HG03432 (cell line): ENCODE measurements at regions not wholly inside any gene's neighbourhood (a gene's known extent, or its start where the extent isn't known, plus 50 kb on each side); places are given as distances from the start of the nearest gene placed in this dataset.
A peak's percentile ranks its signal among the peaks of the same experiment; 100 is the strongest.
"Not testable (repeated sequence)": the region's sequence is repeated elsewhere in the genome, so short reads cannot be mapped to it uniquely, and the experiment has no call there.

Experiments
- ATAC-seq: cut with Tn5 transposase; IDR thresholded peaks from one replicate; pipeline ENCODE4 v1.9.1; 2021; ENCODE audit warnings: mild to moderate bottlenecking, moderate library complexity; ENCODE audit not compliant: unreplicated experiment

DNA sequence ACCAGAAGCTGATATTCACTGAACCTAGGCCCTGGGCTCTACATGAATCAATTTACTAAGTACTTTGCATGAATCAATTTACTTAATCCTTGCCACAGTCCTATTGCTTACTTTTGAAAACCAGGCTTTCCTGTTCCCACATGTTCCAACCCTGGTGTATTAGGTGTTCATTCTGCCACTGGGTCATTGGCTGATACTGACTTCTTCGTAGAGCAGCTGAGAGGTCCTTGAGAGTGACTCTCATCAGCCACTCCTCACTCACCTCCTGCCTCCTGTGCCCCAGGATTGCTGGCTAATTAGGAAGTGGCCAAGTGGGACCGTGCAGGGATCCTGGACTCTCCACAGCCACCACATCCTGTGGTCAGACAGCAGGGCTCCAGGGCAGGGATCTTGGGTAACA is 109.5 kb upstream of the CXorf66 start:
- ATAC-seq, result not testable (repeated sequence)

DNA sequence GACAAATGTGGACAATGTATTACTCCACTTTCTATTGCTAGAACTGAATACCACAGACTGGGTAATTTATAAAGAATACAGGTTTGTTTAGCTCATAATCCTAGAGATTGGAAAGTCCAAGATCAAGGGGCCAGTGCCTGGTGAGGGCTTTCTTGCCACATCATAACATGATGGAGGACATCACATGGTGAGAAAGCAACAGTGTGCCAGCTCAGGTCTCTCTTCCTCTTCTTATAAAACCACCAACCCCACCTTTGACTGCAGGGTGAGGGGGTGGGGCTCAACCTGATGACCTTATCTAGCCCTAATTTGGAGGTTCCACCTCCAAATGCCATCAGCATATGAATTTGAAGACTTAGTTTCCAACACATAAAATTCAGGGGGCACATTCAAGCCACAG is 105.7 kb upstream of the CXorf66 start:
- no peak for ATAC-seq

DNA sequence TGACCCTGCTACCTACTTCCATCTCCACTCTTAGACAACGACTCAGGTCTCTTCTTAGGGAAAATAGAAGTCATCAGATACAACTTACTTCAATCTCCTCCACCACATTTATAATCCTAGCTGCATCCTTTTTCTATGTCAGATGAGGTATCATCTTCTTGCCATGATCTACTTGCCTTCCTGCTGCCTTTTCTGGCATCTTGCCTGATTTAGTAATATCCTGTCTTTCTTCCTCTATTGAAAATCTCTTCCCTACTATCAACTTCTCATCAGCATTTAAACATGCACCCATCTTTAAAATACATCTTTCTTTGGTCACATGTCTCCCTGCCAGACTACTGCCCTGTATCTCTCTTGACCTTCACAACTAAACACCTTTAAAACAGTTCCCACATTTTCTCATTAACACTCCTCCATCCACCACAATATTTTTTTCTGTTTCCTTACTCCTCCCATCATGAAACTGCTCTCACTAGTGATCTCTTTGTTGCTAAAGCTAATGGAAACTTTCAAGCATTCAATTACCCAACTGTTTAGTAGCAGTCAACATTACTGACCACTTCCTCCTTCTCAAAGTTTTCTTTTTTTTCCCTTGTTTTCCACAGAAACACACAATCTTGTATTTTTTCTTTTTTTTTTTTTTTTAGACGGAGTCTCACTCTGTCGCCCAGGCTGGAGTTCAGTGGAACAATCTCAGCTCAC is 100.8 kb upstream of the CXorf66 start:
- ATAC-seq, result no peak

DNA sequence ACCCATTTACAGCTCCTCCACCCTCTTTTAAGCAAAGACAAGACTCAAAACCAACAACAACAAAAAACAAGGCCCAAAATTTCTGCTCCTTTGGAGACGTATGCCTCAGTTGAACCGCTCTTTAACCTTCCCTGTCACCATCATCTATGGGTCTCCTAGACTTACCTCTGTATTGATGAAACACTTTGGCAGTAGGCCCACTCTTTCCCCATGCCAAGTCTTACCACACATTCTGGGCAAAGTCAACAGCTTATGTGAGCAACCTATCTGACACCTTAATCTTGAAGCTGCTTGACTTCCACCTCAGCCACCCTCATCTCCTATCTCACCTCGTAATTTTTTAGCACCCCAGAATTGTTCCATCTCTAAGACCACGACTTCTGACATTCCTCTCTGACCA is 99.7 kb upstream of the CXorf66 start:
- no peak for ATAC-seq

DNA sequence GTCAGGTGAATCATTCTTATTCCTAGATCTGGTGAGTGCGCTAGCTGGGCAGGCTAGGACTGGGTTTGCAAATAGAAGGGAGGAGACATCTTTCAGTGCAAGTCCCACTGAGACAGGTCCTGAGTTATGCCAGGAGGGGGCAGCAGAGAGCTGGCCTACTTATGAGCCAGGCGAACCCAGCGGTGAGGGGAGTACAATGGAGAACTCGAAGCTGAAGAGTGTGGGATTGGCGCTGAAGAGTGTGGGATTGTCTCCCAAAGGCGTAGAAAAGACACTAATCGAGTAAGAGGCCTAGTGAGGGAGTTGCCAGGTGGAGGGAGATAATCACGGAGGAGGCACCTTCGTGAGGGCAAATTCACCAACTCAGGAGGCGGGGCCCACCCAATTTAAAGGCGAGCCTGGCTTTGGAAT is 91.7 kb upstream of the CXorf66 start:
- peak; percentile 97 for ATAC-seq

DNA sequence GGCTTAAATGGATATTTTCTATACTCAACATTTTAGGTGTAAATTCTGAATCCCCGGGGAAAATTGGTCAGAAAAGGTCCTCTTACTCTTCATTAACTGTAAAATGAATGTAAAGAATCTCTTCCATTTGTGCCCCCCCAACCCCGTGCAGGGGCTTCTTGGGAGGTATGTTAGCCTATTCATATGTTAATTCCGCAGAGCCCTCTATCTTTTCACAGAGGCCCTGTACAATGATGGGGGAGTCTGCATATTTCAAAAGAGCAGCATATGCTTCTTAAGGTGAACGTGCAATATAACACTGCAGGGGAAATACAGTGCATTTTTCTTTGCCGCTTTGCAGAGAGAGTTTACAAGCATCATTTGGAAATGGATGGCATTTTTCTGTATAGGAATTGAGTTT is 88.5 kb upstream of the CXorf66 start:
- no peak for ATAC-seq

DNA sequence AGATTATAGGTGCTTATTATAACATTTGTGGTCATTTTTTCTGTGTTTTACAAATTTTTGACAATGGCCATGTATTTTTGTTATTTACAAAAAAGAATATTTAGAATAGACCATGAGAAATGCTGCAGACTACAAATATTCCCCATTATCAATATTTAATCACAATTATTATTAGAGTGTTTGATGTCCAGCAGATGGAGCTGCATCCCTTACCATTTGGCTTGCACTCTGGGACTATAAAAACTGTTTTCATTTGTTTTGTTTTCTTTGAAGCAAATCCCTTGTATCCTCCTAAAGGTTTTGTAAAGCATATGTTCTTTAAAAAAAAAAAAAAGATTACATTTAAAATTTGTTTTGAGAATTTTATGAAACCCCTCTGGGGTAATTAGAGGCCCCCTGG is 85.6 kb upstream of the CXorf66 start:
- no peak for ATAC-seq

DNA sequence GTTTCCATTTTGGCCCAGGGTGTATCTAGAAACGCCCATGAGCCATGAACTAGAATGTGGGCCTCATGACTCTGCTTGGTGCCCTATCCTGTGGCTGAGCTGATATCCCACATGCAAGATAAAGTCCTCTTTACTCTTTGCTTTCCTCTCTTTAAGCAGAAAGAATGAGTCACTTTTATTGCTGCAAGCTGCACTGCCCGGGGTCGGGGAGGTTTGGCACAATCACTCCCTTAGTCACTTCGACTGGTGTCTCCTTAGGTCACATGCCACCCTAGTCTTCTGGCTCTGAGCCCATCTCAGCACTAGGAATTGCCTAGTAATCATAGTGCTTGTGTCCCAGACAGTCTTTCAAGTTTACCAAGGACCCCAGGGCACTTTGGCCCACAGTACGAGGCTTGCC is 75.1 kb upstream of the CXorf66 start:
- no peak for ATAC-seq

DNA sequence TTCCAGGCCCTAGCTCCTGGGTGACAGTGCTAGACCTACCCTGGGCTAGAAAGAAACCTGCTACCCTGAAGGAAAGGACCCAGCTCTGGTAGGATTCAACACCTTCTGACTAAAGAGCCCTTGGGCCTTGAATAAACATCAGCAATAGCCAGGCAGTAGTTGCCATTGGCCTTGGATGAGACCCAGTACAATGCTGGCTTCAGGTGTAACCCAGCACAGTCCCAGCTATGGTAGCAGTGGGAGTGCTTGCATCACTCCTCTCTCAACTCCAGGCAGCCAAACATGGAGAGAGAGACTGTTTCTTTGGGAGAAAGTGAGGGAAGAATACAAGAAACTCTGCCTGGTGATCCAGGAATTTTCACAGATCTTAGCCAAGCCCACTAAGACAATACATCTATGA is 73.5 kb upstream of the CXorf66 start:
- ATAC-seq, result no peak

DNA sequence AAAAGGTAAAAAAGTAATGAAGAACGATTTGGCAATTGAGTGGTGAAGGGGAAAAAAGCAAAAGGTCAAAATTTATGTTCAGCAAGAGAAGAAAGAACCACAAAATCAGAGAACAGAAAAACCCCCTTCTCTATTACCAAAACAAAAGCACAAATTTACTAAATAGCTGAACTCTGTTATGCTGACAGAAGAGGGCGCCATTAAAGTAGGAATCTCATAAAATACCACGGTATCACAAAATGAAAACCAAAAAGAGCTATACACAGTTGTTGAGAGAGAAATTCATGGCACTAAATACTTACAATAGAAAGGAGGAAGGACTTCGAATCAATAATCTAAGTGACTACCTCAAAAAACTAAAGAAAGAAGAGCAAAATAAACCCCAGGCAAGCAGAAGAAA is 69.6 kb upstream of the CXorf66 start:
- no peak for ATAC-seq

DNA sequence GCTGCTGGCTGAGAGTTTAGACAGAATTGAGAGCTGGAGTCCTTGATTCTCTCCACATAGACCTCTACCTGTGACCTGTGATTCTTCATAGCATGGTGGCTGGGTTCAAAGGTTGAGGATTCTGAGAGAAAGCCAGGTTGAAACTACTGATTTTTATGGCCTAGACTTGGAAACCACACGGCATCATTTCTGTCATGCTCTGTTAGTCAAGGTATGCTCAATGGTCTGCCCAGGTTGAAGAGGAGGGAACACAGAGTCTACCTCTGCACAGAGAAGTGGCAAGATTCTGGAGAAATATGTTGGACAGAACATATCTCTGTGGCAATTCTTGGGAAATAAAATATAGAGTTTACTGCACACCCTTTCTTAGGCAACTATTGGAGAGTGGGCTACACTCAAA is 57.2 kb upstream of the CXorf66 start:
- no peak for ATAC-seq

DNA sequence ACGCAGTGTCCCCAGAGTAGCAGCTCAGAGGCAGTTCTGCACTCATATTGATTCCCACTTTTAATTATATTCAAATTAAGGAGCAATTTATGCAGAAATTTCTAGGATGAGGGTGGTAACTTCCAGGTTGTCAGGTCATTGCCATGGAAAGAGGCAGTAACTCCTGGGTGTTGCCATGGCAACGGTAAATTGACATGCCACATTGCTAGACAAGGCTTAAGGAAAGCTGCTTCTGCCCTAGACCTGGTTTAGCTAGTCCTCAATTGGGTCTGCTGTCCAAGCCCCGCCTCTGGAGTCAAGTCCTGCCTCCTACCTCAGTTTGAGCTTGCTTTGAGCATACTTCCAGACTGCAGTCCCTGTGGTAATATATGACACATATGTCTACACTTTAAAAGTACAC is 53.8 kb upstream of the CXorf66 start:
- ATAC-seq, result not testable (repeated sequence)
